OCI-LY7 (cell line): ENCODE measurements at regions not wholly inside any gene's neighbourhood (a gene's known extent, or its start where the extent isn't known, plus 50 kb on each side); places are given as distances from the start of the nearest gene placed in this dataset.

ENCODE experiments used
- BruUV-seq: library from RNA; stranded (reverse); fragments of 400-500 nt; replicated peaks from 2 replicates; lab custom pipeline; 2021; lab: Mats Ljungman, UMichigan
- CTCF ChIA-PET: fragments of 300-600 bp; sonication (Branson Sonifier 250); formaldehyde crosslinking; loops from one replicate; lab custom pipeline; 2022; ENCODE audit warnings: antibody characterized with exemption; ENCODE audit not compliant: unreplicated experiment; lab: Charles Lee
- POLR2A ChIA-PET: fragments of 300-600 bp; sonication (Branson Sonifier 250); formaldehyde crosslinking; loops from one replicate; lab custom pipeline; 2022; ENCODE audit warnings: antibody characterized with exemption; lab: Charles Lee
- DNase-seq: peaks from one replicate; pipeline ENCODE4 v3.0.0-alpha.2; 2015; ENCODE audit warnings: low spot score
- H2AFZ ChIP-seq: fragments of 200-600 bp; sonication (generic), shearing (Covaris generic); 2 replicates; pipeline ENCODE4 v1.6.1; 2014; ENCODE audit warnings: mild to moderate bottlenecking, antibody characterized with exemption, low read length, moderate library complexity
- H3K27ac ChIP-seq: fragments of 200-600 bp; sonication (generic); 2 replicates; pipeline ENCODE4 v1.5.1; 2014; ENCODE audit warnings: mixed run types, low read depth, mild to moderate bottlenecking, moderate library complexity, low read length, inconsistent platforms; ENCODE audit not compliant: poor library complexity, severe bottlenecking
- H3K36me3 ChIP-seq: fragments of 200-600 bp; sonication (generic); 2 replicates; pipeline ENCODE4 v1.6.1; 2014; ENCODE audit warnings: mild to moderate bottlenecking, antibody characterized with exemption, low read length, moderate library complexity, mixed read lengths; ENCODE audit not compliant: insufficient read depth
- H3K4me1 ChIP-seq: fragments of 200-600 bp; sonication (generic); 2 replicates; pipeline ENCODE4 v1.5.1; 2014; ENCODE audit warnings: mild to moderate bottlenecking, low read length; ENCODE audit not compliant: insufficient read depth, poor library complexity, severe bottlenecking
- H3K4me2 ChIP-seq: fragments of 200-600 bp; sonication (generic); 2 replicates; pipeline ENCODE4 v1.6.1; 2014; ENCODE audit warnings: mild to moderate bottlenecking, low read length
- H3K4me3 ChIP-seq: fragments of 200-600 bp; sonication (generic); 2 replicates; pipeline ENCODE4 v1.5.1; 2014; ENCODE audit warnings: mild to moderate bottlenecking, low read depth, low read length; ENCODE audit not compliant: poor library complexity, severe bottlenecking
- H3K79me2 ChIP-seq: fragments of 200-600 bp; sonication (generic); 2 replicates; pipeline ENCODE4 v1.6.1; 2016; ENCODE audit warnings: low read depth, mild to moderate bottlenecking, low read length, moderate library complexity, mixed read lengths; ENCODE audit not compliant: insufficient read depth
- H3K9me2 ChIP-seq: fragments of 200-600 bp; sonication (generic); 2 replicates; pipeline ENCODE4 v1.6.1; 2016; ENCODE audit warnings: mild to moderate bottlenecking, low read length, mixed read lengths; ENCODE audit not compliant: insufficient read depth
- H3K9me3 ChIP-seq: fragments of 200-600 bp; sonication (generic); 2 replicates; pipeline ENCODE4 v1.6.1; 2014; ENCODE audit warnings: mild to moderate bottlenecking, mixed run types, low read length, mixed read lengths
- H4K20me1 ChIP-seq: fragments of 200-600 bp; sonication (generic); 2 replicates; pipeline ENCODE4 v1.6.1; 2014; ENCODE audit warnings: mild to moderate bottlenecking, antibody characterized with exemption, low read length, moderate library complexity, mixed read lengths; ENCODE audit not compliant: insufficient read depth
- CTCF ChIP-seq: fragments of 200-600 bp; sonication (generic); conservative IDR thresholded peaks from 2 replicates; pipeline ENCODE4 v1.5.1; 2014; ENCODE audit warnings: mild to moderate bottlenecking, antibody characterized with exemption, low read length, moderate library complexity, mixed read lengths
- EZH2phosphoT487 ChIP-seq: fragments of 200-600 bp; sonication (generic); IDR thresholded peaks from 2 replicates; pipeline ENCODE4 v1.6.1; 2018; ENCODE audit warnings: low read depth, borderline replicate concordance, mild to moderate bottlenecking, mixed run types, antibody characterized with exemption, low read length, moderate library complexity, mixed read lengths
- intact Hi-C: fragments of 100-400 bp; cut with micrococcal nuclease; formaldehyde crosslinking; loops from one replicate; pipeline ENCODE4 v1.10.0; 2022; ENCODE audit not compliant: unreplicated experiment

- no peaks in the 10 kb centered on the region for H3K9me3 ChIP-seq
- TF ChIP-seq EZH2phosphoT487 (no peak), CTCF (no peak)
- DNase-seq = no peak
- H3K79me2 ChIP-seq = no peaks in the 10 kb centered on the region
- CTCF ChIA-PET = interaction anchor here (0.6 kb wide), 1 partner anchor 843 kb away, joined by 3 read pairs; no protein-coding TSS in a partner anchor
- POLR2A ChIA-PET = no interaction called here
- no peaks in the 10 kb centered on the region for H4K20me1 ChIP-seq
- H2AFZ ChIP-seq = no peak overlapping the region
- H3K4me3 ChIP-seq = no peak overlapping the region
- H3K4me1 ChIP-seq = no peaks in the 10 kb centered on the region
- no peak overlapping the region for H3K4me2 ChIP-seq
- no peak overlapping the region for H3K27ac ChIP-seq
- no TSS peak for BruUV-seq
- no peaks in the 10 kb centered on the region for H3K36me3 ChIP-seq
- intact Hi-C loops = no loop called here
- H3K9me2 ChIP-seq = no peaks in the 10 kb centered on the region
Observed at GRCh38 chr3:178895178-178895789, 176.3 kb downstream of the ZMAT3 start.
